ENCODE measurements at regions not wholly inside any gene's neighbourhood (a gene's known extent, or its start where the extent isn't known, plus 50 kb on each side); places are given as distances from the start of the nearest gene placed in this dataset.

DNA sequence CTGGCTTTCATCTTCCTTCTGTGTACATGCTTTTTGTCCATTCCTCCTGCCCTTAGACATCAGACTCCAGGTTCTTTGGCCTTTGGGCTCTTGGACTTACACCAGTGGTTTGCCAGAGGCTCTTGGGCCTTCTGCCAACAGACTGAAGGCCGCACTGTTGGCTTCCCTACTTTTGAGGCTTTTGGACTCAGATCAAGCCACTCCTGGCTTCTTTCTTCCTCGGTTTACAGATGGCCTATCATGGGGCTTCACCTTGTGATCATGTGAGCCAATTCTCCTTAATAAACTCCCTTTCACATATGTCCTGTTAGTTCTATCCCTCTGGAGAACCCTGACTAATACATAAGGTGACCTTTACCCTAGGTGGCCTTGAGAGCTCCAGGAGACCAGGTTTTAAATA lies 189.1 kb upstream of the CCNG1 start:
- no peak overlapping the region for H3K27ac ChIP-seq (ENCODE audit: low read depth, low read length)
- no peaks in the 10 kb centered on the region for H4K20me1 ChIP-seq (ENCODE audit: insufficient read depth, low read length)
- H3K36me3 ChIP-seq (ENCODE audit: insufficient read depth, low read length), result no peaks in the 10 kb centered on the region
- H3K27me3 ChIP-seq (ENCODE audit: insufficient read depth, low read length), result no peaks in the 10 kb centered on the region
- H3K9me3 ChIP-seq (ENCODE audit: low read depth, low read length), result peaks cover 2% of the 10 kb centered on the region
- no peak overlapping the region for H3K4me2 ChIP-seq (ENCODE audit: insufficient read depth, low read length)
- TF ChIP-seq CTCF (IDR thresholded peaks at IDR 0.05; ENCODE audit: extremely low read depth, low read depth, low read length), result no peak
- H3K79me2 ChIP-seq (ENCODE audit: insufficient read depth, low read length), result no peaks in the 10 kb centered on the region
- no peaks in the 10 kb centered on the region for H3K4me1 ChIP-seq (ENCODE audit: insufficient read depth, low read length)
- no peak overlapping the region for H3K4me3 ChIP-seq (ENCODE audit: insufficient read depth, low read length)
- DNase-seq (ENCODE audit: insufficient read length, low spot score, missing footprints), result no peak
- no peak overlapping the region for H2AFZ ChIP-seq (ENCODE audit: low read length)

- H3K27ac ChIP-seq (ENCODE audit: low read depth, low read length), result no peak overlapping the region
- no peaks in the 10 kb centered on the region for H3K27me3 ChIP-seq (ENCODE audit: insufficient read depth, low read length)
- H3K9me3 ChIP-seq (ENCODE audit: low read depth, low read length), result peaks cover 2% of the 10 kb centered on the region
- no peak overlapping the region for H2AFZ ChIP-seq (ENCODE audit: low read length)
- no peak for DNase-seq (ENCODE audit: insufficient read length, low spot score, missing footprints)
- no peak for TF ChIP-seq CTCF (IDR thresholded peaks at IDR 0.05; ENCODE audit: extremely low read depth, low read depth, low read length)
- H3K4me2 ChIP-seq (ENCODE audit: insufficient read depth, low read length), result no peak overlapping the region
- H4K20me1 ChIP-seq (ENCODE audit: insufficient read depth, low read length), result no peaks in the 10 kb centered on the region
- no peaks in the 10 kb centered on the region for H3K4me1 ChIP-seq (ENCODE audit: insufficient read depth, low read length)
- H3K4me3 ChIP-seq (ENCODE audit: insufficient read depth, low read length), result no peak overlapping the region
- no peaks in the 10 kb centered on the region for H3K36me3 ChIP-seq (ENCODE audit: insufficient read depth, low read length)
- no peaks in the 10 kb centered on the region for H3K79me2 ChIP-seq (ENCODE audit: insufficient read depth, low read length)
These were observed 188.5 kb upstream of the CCNG1 start for GRCh38 chr5:163248871-163249270.

GRCh38 chr5:163252950-163253349 lies 184.4 kb upstream of the CCNG1 start:
- Histone ChIP-seq H4K20me1 (ENCODE audit: insufficient read depth, low read length) (no peaks in the 10 kb centered on the region), H3K36me3 (ENCODE audit: insufficient read depth, low read length) (no peaks in the 10 kb centered on the region), H3K27ac (ENCODE audit: low read depth, low read length) (no peak overlapping the region), H2AFZ (ENCODE audit: low read length) (no peak overlapping the region), H3K4me1 (ENCODE audit: insufficient read depth, low read length) (no peaks in the 10 kb centered on the region), H3K4me2 (ENCODE audit: insufficient read depth, low read length) (no peak overlapping the region), H3K9me3 (ENCODE audit: low read depth, low read length) (peaks cover 2% of the 10 kb centered on the region), H3K27me3 (ENCODE audit: insufficient read depth, low read length) (no peaks in the 10 kb centered on the region), H3K4me3 (ENCODE audit: insufficient read depth, low read length) (no peak overlapping the region), H3K79me2 (ENCODE audit: insufficient read depth, low read length) (no peaks in the 10 kb centered on the region)
- no peak for DNase-seq (ENCODE audit: insufficient read length, low spot score, missing footprints)
- TF ChIP-seq CTCF (IDR thresholded peaks at IDR 0.05; ENCODE audit: extremely low read depth, low read depth, low read length), result no peak

DNA sequence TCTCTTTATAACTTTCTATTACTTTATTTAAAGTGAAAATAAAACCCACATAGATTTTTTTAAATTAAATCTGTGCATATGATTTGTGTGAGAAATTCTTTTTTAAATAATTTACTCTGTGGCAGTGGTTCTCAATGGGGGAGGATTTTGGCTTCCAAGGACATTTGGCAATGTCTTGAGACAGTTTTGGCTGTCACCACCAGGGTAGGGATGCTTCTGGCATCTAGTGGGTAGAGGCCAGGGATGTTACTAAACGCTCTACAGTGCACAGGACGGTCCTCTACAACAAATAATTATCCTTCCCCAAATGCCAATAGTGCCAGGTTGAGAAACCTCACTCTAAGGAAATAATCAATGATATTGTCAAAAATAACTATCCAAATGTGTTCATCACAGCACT lies 177.9 kb upstream of the CCNG1 start:
- no peaks in the 10 kb centered on the region for H3K4me1 ChIP-seq (ENCODE audit: insufficient read depth, low read length)
- no peaks in the 10 kb centered on the region for H4K20me1 ChIP-seq (ENCODE audit: insufficient read depth, low read length)
- H3K9me3 ChIP-seq (ENCODE audit: low read depth, low read length), result peaks cover 2% of the 10 kb centered on the region
- H3K4me2 ChIP-seq (ENCODE audit: insufficient read depth, low read length), result no peak overlapping the region
- no peaks in the 10 kb centered on the region for H3K79me2 ChIP-seq (ENCODE audit: insufficient read depth, low read length)
- no peak overlapping the region for H2AFZ ChIP-seq (ENCODE audit: low read length)
- H3K4me3 ChIP-seq (ENCODE audit: insufficient read depth, low read length), result no peak overlapping the region
- H3K27me3 ChIP-seq (ENCODE audit: insufficient read depth, low read length), result no peaks in the 10 kb centered on the region
- no peak overlapping the region for H3K27ac ChIP-seq (ENCODE audit: low read depth, low read length)
- DNase-seq (ENCODE audit: insufficient read length, low spot score, missing footprints), result no peak
- no peak for TF ChIP-seq CTCF (IDR thresholded peaks at IDR 0.05; ENCODE audit: extremely low read depth, low read depth, low read length)
- H3K36me3 ChIP-seq (ENCODE audit: insufficient read depth, low read length), result no peaks in the 10 kb centered on the region

All from osteoblast (primary cell).